H9 (cell line): ENCODE measurements at regions not wholly inside any gene's neighbourhood (a gene's known extent, or its start where the extent isn't known, plus 50 kb on each side); places are given as distances from the start of the nearest gene placed in this dataset.

Experiments
- DNase-seq: peaks from one replicate; pipeline ENCODE4 v3.0.0-alpha.2; 2017
- H2AFZ ChIP-seq: one replicate; pipeline ENCODE4 v1.6.1; 2013; ENCODE audit warnings: mild to moderate bottlenecking, low read length, control low read depth, moderate library complexity
- H2AK5ac ChIP-seq: 2 replicates; pipeline ENCODE4 v1.6.1; 2013; ENCODE audit warnings: low read length, control low read depth, mixed read lengths; ENCODE audit not compliant: insufficient read length
- H2BK120ac ChIP-seq: one replicate; pipeline ENCODE4 v1.6.1; 2013; ENCODE audit warnings: low read depth, mild to moderate bottlenecking, low read length, control low read depth, inconsistent platforms; ENCODE audit not compliant: poor library complexity, severe bottlenecking
- H2BK12ac ChIP-seq: 2 replicates; pipeline ENCODE4 v1.6.1; 2013; ENCODE audit warnings: low read length, control low read depth, mixed read lengths, low read depth; ENCODE audit not compliant: insufficient read length
- H2BK15ac ChIP-seq: 2 replicates; pipeline ENCODE4 v1.6.1; 2013; ENCODE audit warnings: low read depth, low read length, control low read depth
- H2BK20ac ChIP-seq: one replicate; pipeline ENCODE4 v1.6.1; 2013; ENCODE audit warnings: low read depth, mild to moderate bottlenecking, low read length, control low read depth, inconsistent platforms; ENCODE audit not compliant: poor library complexity, severe bottlenecking
- H2BK5ac ChIP-seq: 2 replicates; pipeline ENCODE4 v1.6.1; 2013; ENCODE audit warnings: low read length, control low read depth, mixed read lengths; ENCODE audit not compliant: insufficient read length
- H3K14ac ChIP-seq: 2 replicates; pipeline ENCODE4 v1.6.1; 2013; ENCODE audit warnings: low read length, control low read depth; ENCODE audit not compliant: insufficient read depth
- H3K18ac ChIP-seq: 2 replicates; pipeline ENCODE4 v1.6.1; 2013; ENCODE audit warnings: low read depth, mild to moderate bottlenecking, mixed read lengths, low read length, control low read depth; ENCODE audit not compliant: insufficient read length
- H3K23ac ChIP-seq: 2 replicates; pipeline ENCODE4 v1.6.1; 2013; ENCODE audit warnings: low read length, control low read depth, mixed read lengths, low read depth; ENCODE audit not compliant: insufficient read length
- H3K23me2 ChIP-seq: 2 replicates; pipeline ENCODE4 v1.6.1; 2013; ENCODE audit warnings: low read depth, mild to moderate bottlenecking, mixed read lengths, low read length, control low read depth; ENCODE audit not compliant: insufficient read length, poor library complexity, severe bottlenecking
- H3K27ac ChIP-seq: 2 replicates; pipeline ENCODE4 v1.5.1; 2013; ENCODE audit warnings: low read length, control low read depth, mixed read lengths, low read depth; ENCODE audit not compliant: insufficient read length
- H3K27me3 ChIP-seq: 2 replicates; pipeline ENCODE4 v1.6.1; 2013; ENCODE audit warnings: low read length, control low read depth, inconsistent platforms; ENCODE audit not compliant: insufficient read depth
- H3K4ac ChIP-seq: 2 replicates; pipeline ENCODE4 v1.6.1; 2013; ENCODE audit warnings: low read depth, mild to moderate bottlenecking, control low read depth, inconsistent platforms, low read length, moderate library complexity
- H3K4me1 ChIP-seq: 2 replicates; pipeline ENCODE4 v1.6.1; 2013; ENCODE audit warnings: low read length, control low read depth, inconsistent platforms; ENCODE audit not compliant: insufficient read depth
- H3K4me2 ChIP-seq: 2 replicates; pipeline ENCODE4 v1.6.1; 2013; ENCODE audit warnings: low read length, control low read depth, mixed read lengths; ENCODE audit not compliant: insufficient read length, insufficient read depth
- H3K56ac ChIP-seq: 2 replicates; pipeline ENCODE4 v1.6.1; 2013; ENCODE audit warnings: low read depth, mild to moderate bottlenecking, mixed read lengths, low read length, control low read depth; ENCODE audit not compliant: insufficient read length
- H3K79me1 ChIP-seq: 2 replicates; pipeline ENCODE4 v1.6.1; 2013; ENCODE audit warnings: low read depth, mild to moderate bottlenecking, moderate library complexity, low read length, control low read depth, inconsistent platforms; ENCODE audit not compliant: insufficient read depth, poor library complexity, severe bottlenecking
- H3K79me2 ChIP-seq: 2 replicates; pipeline ENCODE4 v1.6.1; 2013; ENCODE audit warnings: low read length, control low read depth, inconsistent platforms; ENCODE audit not compliant: insufficient read depth
- H3K9ac ChIP-seq: 2 replicates; pipeline ENCODE4 v1.6.1; 2013; ENCODE audit warnings: low read length, control low read depth, mixed read lengths; ENCODE audit not compliant: insufficient read length; ENCODE audit errors: extremely low read depth
- H3K9me3 ChIP-seq: one replicate; pipeline ENCODE4 v1.6.1; 2013; ENCODE audit warnings: low read depth, low read length, inconsistent platforms; ENCODE audit not compliant: control insufficient read depth
- H3T11ph ChIP-seq: one replicate; pipeline ENCODE4 v1.6.1; 2013; ENCODE audit warnings: mild to moderate bottlenecking, low read length, control low read depth, inconsistent platforms
- H4K20me1 ChIP-seq: one replicate; pipeline ENCODE4 v1.6.1; 2013; ENCODE audit not compliant: control insufficient read depth, insufficient read length, insufficient read depth
- H4K5ac ChIP-seq: 2 replicates; pipeline ENCODE4 v1.6.1; 2013; ENCODE audit warnings: low read depth, mild to moderate bottlenecking, mixed read lengths, low read length, control low read depth; ENCODE audit not compliant: insufficient read length
- H4K8ac ChIP-seq: replicated peaks from 2 replicates; pipeline ENCODE4 v1.6.1; 2013; ENCODE audit warnings: low read length, control low read depth, mixed read lengths, low read depth; ENCODE audit not compliant: insufficient read length
- H4K91ac ChIP-seq: 2 replicates; pipeline ENCODE4 v1.6.1; 2013; ENCODE audit warnings: low read depth, mild to moderate bottlenecking, moderate library complexity, mixed read lengths, low read length, control low read depth; ENCODE audit not compliant: insufficient read length
- H3K27ac Mint-ChIP-seq, 3 experiments: 2 replicates in 2 of 3; 3 replicates in 1 of 3; pipeline ENCODE4 v1.8.0; 2020 to 2021; ENCODE audit warnings: mixed read lengths in 3 of 3, mild to moderate bottlenecking in 1 of 3, moderate library complexity in 1 of 3
- H3K27me3 Mint-ChIP-seq: 2 replicates; pipeline ENCODE4 v1.8.0; 2021; ENCODE audit warnings: low read depth, mild to moderate bottlenecking, moderate library complexity, mixed read lengths
- H3K36me3 Mint-ChIP-seq, 3 experiments: 2 replicates in 2 of 3; 3 replicates in 1 of 3; pipeline ENCODE4 v1.8.0; 2020 to 2021; ENCODE audit warnings: low read depth in 3 of 3, mixed read lengths in 3 of 3; ENCODE audit not compliant: insufficient read depth in 1 of 3
- H3K4me1 Mint-ChIP-seq, 2 experiments: 2 replicates each; pipeline ENCODE4 v1.8.0; 2020; ENCODE audit warnings: mixed read lengths in 2 of 2
- H3K4me3 Mint-ChIP-seq, 2 experiments: 2 replicates in 1 of 2; 3 replicates in 1 of 2; pipeline ENCODE4 v1.8.0; 2020 to 2021; ENCODE audit warnings: mild to moderate bottlenecking in 2 of 2, mixed read lengths in 2 of 2, moderate library complexity in 1 of 2
- H3K9me3 Mint-ChIP-seq, 2 experiments: 2 replicates in 1 of 2; 3 replicates in 1 of 2; pipeline ENCODE4 v1.8.0; 2020; ENCODE audit warnings: mild to moderate bottlenecking in 2 of 2, mixed read lengths in 2 of 2, moderate library complexity in 1 of 2
- CTCF ChIP-seq: fragments of 200-600 bp; sonication (generic); conservative IDR thresholded peaks from 3 replicates; pipeline ENCODE4 v1.8.0; 2021; ENCODE audit warnings: antibody characterized with exemption, mild to moderate bottlenecking
- WGBS: extraction: QIAGEN DNeasy Blood & Tissue Kit; methylation state at CpG from one replicate; pipeline ENCODE4 v1.1.7; 2013; ENCODE audit warnings: missing lambda C conversion rate, low lambda C conversion rate, mixed read lengths; ENCODE audit not compliant: insufficient read length; ENCODE audit errors: extremely low coverage; 5-methylcytosine and 5-hydroxymethylcytosine counted together

DNA sequence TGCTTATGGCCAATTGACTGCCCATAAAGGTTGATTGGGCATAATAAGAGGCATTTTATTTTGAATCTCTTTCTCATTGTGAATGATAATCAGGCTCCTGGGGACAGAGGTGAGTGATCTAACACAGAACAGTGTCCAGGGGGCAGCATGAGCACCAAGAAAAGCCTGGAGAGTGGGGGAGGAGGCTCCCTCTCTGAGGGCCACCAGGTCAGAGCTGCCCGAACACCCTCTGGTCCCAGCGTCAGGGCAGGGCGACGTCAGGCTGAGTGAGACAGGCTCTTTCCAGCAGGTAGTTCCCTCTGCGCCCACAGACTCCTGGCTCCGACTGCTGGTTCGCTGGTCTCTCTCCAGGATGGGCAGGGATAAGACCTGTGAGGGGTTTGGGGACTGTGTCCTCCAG lies 250.2 kb upstream of the C1orf174 start:
- H4K20me1 ChIP-seq: no peaks in the 10 kb centered on the region
- H2BK15ac ChIP-seq: no peak overlapping the region
- H2BK120ac ChIP-seq: no peak overlapping the region
- H3K27ac ChIP-seq: no peak overlapping the region
- no peak overlapping the region for H4K5ac ChIP-seq
- H2BK12ac ChIP-seq: no peak overlapping the region
- H3K9ac ChIP-seq: no peak overlapping the region
- Mint-ChIP-seq H3K27ac (no peak overlapping the region; a peak in 2 of 7 replicates), H3K4me3 (no peak overlapping the region), H3K27me3 (no peaks in the 10 kb centered on the region; the same call in none of the 2 replicates), H3K9me3 (no peaks in the 10 kb centered on the region), H3K4me1 (peaks cover 10 to 11% of the 10 kb centered on the region in 2 experiments), H3K36me3 (no peaks in the 10 kb centered on the region)
- H2AFZ ChIP-seq: no peak overlapping the region
- WGBS: no CpG with 5 or more reads among the region's 7 CpGs
- no peak overlapping the region for H3T11ph ChIP-seq
- no peak overlapping the region for H2AK5ac ChIP-seq
- no peak overlapping the region for H3K4ac ChIP-seq
- no peak overlapping the region for H2BK20ac ChIP-seq
- H2BK5ac ChIP-seq: no peak overlapping the region
- peak; percentile 35; the same call in 2 of the 3 replicates for TF ChIP-seq CTCF
- no peak overlapping the region for H3K4me2 ChIP-seq
- no peak overlapping the region for H4K8ac ChIP-seq
- no peak overlapping the region for H3K23ac ChIP-seq
- no peaks in the 10 kb centered on the region for H3K9me3 ChIP-seq
- H3K56ac ChIP-seq: no peak overlapping the region
- no peaks in the 10 kb centered on the region for H3K79me1 ChIP-seq
- H3K27me3 ChIP-seq: no peaks in the 10 kb centered on the region
- H3K23me2 ChIP-seq: no peaks in the 10 kb centered on the region
- peak; percentile 47 for DNase-seq
- no peaks in the 10 kb centered on the region for H3K4me1 ChIP-seq
- no peak overlapping the region for H3K18ac ChIP-seq
- H4K91ac ChIP-seq: no peak overlapping the region
- H3K14ac ChIP-seq: no peak overlapping the region
- no peaks in the 10 kb centered on the region for H3K79me2 ChIP-seq
